HG03135 (cell line): ENCODE measurements at regions not wholly inside any gene's neighbourhood (a gene's known extent, or its start where the extent isn't known, plus 50 kb on each side); places are given as distances from the start of the nearest gene placed in this dataset.

ENCODE experiments used
- ATAC-seq: cut with Tn5 transposase; IDR thresholded peaks from one replicate; pipeline ENCODE4 v1.9.1; 2021; ENCODE audit warnings: mild to moderate bottlenecking, moderate library complexity; ENCODE audit not compliant: unreplicated experiment

GRCh38 chr17:69997332-69997731 is 77.7 kb upstream of the KCNJ16 start:
- ATAC-seq, result no peak

DNA sequence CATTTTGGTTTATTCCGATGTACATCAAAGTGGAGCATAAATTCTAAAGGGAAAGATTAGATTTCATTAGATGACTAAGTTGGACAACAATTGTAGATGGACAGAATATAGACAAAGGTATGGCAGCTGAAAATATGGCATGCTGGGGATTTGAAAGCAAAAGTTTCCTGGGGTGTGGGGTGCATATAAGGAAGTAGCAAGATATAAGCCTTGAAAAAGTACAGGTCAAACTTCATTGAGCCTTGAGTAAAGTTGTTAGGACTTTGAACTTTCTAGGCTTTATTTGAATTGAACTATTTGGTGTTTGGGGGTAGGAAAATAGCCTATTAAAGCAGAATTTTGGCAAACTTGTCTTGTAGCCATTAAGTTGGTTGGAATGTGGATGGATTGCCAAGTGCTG is 75.8 kb upstream of the KCNJ16 start:
- no peak for ATAC-seq

DNA sequence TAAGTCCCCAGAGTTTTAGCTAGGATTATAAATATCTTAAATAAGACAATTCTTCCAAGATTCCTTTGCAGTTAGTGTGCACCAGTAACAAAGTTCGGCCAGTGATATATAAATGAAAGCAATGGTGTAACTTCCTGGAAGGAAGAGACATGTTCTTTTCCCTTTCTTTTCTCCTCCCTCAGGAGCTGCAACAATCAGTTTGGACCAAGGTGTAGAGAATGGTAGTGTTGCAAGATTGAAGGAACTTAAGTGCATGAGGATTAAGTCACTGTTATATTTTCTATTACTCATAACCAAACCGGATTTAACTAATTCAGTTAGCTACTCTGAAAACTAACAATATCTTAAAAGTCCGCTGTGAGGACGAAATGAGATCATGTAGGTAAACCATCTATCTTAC is 68.9 kb upstream of the KCNJ16 start:
- no peak for ATAC-seq

DNA sequence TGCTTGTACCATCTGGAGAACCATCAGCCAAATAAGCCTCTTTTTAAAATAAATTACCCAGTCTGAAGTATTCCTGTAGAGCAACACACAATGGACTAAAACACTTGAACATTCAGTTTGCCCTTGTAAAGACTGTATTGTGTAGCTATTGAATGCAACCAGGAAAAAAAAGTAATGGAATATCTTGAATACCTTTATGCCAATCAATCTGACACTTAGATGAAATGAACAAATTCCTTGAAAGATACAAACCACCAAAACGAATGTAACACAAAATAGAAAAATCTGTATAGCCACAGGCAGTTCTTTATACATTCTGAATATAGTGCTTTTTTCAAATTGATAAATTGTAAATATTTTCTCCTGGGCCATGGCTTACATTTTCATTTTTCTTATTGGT is 63.3 kb upstream of the KCNJ16 start:
- ATAC-seq, result no peak

DNA sequence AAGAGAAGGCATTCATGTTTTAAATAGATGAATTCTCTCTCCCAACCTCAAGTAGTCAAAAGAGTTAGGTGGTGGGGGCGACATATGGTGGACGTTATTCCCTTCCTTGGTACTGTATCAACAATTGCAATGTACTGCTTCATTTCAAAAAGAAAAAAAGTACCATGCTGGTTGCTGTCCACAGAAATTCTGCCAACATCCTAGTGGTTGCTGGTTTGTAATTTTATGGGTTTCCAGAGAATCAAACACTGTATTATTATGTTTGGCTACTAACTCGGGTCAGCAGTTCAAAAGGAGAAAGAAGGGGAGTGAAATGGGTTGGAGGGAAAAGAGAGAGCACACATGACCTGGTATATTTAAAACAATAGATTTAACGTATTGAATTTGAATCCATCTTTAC is 61.1 kb upstream of the KCNJ16 start:
- ATAC-seq, result no peak

- ATAC-seq, result no peak
Measured at GRCh38 chr17:70017112-70017511, 57.9 kb upstream of the KCNJ16 start.

GRCh38 chr17:70017941-70018340 is 57.1 kb upstream of the KCNJ16 start:
- no peak for ATAC-seq

DNA sequence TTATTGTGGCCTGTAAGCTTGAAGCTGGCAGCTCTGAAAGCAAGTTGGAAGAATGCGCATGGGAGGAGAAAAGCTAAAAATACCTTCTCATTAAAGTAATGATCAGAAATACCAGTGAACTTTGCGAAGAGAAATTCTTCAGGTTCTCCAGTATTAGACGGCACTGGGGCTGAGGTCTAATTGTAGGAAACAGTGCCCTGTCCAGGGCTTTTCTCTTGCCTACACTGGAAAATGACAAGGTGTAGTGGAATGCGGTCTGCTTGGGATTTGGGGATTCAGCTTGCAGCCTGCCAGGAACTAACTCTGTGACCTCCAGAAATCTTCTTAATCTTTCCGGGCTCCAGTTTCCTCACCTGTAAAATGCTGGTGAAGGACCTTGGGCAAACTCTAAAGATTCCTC is 53.3 kb upstream of the KCNJ16 start:
- ATAC-seq, result no peak

DNA sequence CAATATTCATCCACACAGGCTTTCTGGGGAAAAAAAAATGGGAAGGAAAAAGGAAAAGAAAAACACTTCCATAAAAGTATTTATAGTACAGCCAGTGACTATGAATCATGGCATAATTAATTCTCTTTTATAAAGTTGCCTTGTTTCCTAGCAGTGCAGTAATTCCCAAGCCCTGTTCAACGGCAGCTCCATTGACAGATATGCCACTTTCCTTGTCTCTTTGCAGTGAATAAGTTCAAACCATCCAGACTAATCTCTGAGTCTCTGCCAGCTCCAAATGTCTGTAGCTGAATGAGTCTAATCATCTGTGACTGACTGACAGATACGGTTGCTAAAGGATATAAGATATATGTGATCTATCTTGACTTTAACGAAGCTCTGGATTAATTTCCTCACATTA is 52.9 kb upstream of the KCNJ16 start:
- no peak for ATAC-seq

DNA sequence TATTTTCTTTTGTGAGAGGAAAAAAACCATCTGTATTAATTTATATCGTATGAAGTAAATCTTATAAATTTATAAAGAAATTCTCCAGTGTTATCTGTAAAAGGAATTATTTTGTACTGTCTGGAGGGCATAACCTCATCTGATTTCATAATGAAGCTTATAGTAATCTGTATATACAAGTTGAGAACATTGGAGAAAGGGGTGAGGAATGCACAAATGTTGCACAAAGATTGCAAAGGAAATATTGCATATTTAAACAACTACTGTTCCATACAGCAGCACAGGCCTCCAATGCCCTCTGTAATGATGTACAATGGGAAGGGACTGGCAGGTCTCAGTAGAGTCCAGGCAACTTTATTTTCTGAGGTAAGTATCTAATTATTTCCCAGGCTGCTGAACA is 50.8 kb upstream of the KCNJ16 start:
- ATAC-seq, result no peak
